SK-N-MC (cell line): ENCODE measurements at regions not wholly inside any gene's neighbourhood (a gene's known extent, or its start where the extent isn't known, plus 50 kb on each side); places are given as distances from the start of the nearest gene placed in this dataset.

Source experiments
- EZH2 ChIP-seq: fragments of 200-600 bp; sonication (generic); IDR thresholded peaks from one replicate; pipeline ENCODE4 v1.6.1; 2017; ENCODE audit warnings: antibody characterized with exemption
- POLR2AphosphoS5 ChIP-seq: IDR thresholded peaks from 2 replicates; pipeline ENCODE4 v1.6.1; 2012; ENCODE audit warnings: mild to moderate bottlenecking, low read depth, low read length, borderline replicate concordance

DNA sequence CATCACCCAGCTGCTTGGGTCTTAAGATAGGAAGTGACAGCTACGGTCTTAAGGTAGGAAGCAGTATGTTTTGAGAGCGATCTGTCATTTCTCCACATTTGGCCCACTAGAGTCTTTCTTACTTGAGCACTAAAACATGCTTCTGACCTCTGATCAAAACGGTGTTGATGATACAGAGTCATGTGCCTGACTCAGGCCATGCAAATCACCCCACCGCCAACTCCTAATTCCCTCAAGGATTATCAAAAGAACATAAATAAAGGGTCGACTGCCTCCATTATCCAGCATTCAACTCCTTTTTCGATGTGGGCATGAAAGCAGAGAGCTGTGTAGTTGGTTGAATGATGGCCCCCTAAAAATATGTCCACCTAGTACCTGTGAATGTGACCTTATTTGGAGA, 201.7 kb upstream of the PROK2 start:
- no peak for TF ChIP-seq EZH2
- no peak for TF ChIP-seq POLR2AphosphoS5
